Panc1 (cell line): ENCODE measurements at regions not wholly inside any gene's neighbourhood (a gene's known extent, or its start where the extent isn't known, plus 50 kb on each side); places are given as distances from the start of the nearest gene placed in this dataset.

Source experiments
- CTCF ChIP-seq: fragments of 450-650 bp; IDR thresholded peaks from 2 replicates; pipeline ENCODE4 v1.5.1; 2017; ENCODE audit warnings: mild to moderate bottlenecking
- POLR2AphosphoS5 ChIP-seq: IDR thresholded peaks from 2 replicates; pipeline ENCODE4 v1.6.1; 2012; ENCODE audit warnings: mild to moderate bottlenecking, low read depth, low read length, moderate library complexity
- REST ChIP-seq, 2 experiments: IDR thresholded peaks; 2 replicates each; pipeline ENCODE4 v1.6.1; 2011 to 2012; ENCODE audit warnings: low read depth in 2 of 2, control low read depth in 1 of 2, low read length in 1 of 2, mild to moderate bottlenecking in 1 of 2, moderate library complexity in 1 of 2; ENCODE audit not compliant: insufficient read depth in 1 of 2
- SIN3A ChIP-seq: IDR thresholded peaks from 2 replicates; pipeline ENCODE4 v1.6.1; 2012; ENCODE audit warnings: low read depth, mild to moderate bottlenecking, low read length, moderate library complexity, borderline replicate concordance; ENCODE audit not compliant: insufficient read depth

- TF ChIP-seq CTCF (no peak), POLR2AphosphoS5 (no peak), SIN3A (no peak), REST (IDR thresholded peaks at IDR 0.05; ENCODE audit: insufficient read depth in 1 of 2, low read depth in 2 of 2, low read length in 1 of 2) (no peak)
These were observed 1288.6 kb upstream of the GJE1 start for GRCh38 chr6:140844167-140844566.
